ENCODE measurements at regions not wholly inside any gene's neighbourhood (a gene's known extent, or its start where the extent isn't known, plus 50 kb on each side); places are given as distances from the start of the nearest gene placed in this dataset.

- no peak for TF ChIP-seq POLR2A (IDR thresholded peaks at IDR 0.05)
- TF ChIP-seq POLR2AphosphoS5 (IDR thresholded peaks at IDR 0.05; ENCODE audit: insufficient read depth in 1 of 2, low read depth in 1 of 2), result no peak
These were observed 55.6 kb upstream of the BNC1 start for GRCh38 chr15:83340087-83340486.

Data from vagina (tissue), 2 donors.